CD4-positive, alpha-beta T cell treated with Interleukin-4 for 1 hour (primary cell): ENCODE measurements at regions not wholly inside any gene's neighbourhood (a gene's known extent, or its start where the extent isn't known, plus 50 kb on each side); places are given as distances from the start of the nearest gene placed in this dataset.
"Not testable (repeated sequence)": the region's sequence is repeated elsewhere in the genome, so short reads cannot be mapped to it uniquely, and the experiment has no call there.

Experiments used
- DNase-seq, 2 donors: peaks; one replicate each; pipeline ENCODE4 v3.0.0-alpha.2; 2020 to 2022

DNA sequence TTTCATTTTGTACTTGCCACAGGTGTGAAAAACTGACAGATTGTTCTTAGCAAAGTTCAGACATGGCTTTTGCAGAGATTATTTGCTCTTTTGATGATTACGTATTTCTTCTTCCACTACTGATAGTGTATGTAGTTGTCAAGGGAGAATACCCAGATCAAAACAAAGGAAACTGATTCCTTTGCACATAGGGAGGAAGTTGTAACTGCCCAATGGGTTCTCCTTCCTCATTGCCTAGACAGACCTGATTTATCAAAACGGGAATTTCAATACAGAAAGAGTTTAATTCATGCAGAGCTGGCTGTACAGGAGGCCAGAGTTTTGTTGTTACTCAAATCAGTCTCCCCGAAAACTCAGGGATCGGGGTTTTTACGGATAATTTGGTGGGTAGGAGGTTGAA lies 214.7 kb downstream of the BCAS1 start:
- no peak for DNase-seq

DNA sequence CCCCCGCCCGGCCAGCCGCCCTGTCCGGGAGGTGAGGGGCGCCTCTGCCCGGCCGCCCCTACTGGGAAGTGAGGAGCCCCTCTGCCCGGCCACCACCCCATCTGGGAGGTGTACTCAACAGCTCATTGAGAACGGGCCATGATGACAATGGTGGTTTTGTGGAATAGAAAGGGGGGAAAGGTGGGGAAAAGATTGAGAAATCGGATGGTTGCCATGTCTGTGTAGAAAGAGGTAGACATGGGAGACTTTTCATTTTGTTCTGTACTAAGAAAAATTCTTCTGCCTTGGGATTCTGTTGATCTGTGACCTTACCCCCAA lies 215.8 kb downstream of the BCAS1 start:
- DNase-seq, result not testable (repeated sequence)

DNA sequence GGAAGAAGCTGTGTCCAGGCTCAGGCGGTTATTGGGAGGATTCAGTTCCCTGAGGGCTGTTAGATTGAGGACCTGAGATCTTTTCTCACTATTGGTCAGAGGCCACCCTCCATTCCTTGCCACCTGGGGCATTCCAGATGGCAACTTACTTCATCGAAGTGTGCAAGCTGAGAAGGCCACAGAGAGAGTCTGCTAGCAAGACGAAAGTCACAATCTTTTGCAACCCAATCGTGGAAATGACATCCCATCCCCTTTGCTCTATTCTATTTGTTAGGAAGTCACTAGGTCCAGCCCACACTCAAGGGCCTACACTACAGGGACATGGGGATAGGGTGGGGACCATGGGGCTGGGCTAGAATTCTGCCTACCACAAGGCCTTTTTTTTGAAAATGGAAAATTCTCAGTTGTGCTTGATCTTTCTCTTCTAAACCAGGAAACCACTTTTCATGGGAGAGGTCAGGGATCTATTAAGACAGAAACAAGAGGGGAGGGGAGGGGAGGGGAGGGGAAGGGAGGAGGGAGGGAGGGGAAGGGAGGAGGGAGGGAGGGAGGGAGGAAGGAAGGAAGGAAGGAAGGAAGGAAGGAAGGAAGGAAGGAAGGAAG lies 217.2 kb downstream of the BCAS1 start:
- DNase-seq, result no peak

DNA sequence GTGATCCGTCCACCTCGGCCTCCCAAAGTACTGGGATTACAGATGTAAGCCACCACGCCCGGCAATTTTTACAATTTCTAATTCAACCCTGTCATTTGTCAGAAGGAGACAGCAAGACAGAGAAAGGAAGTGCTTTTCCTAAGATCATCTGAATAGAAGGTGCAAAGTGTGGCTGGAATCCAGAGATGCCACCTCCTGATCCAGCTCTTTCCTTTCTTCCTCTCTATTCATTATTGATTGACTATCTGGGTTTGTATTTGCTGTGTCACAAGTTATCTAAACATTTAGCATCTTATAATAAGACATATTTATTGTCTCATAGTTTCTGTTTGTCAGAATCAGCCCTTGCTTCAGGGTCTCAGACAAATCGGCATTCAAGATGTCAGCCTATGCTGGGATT lies 217.7 kb downstream of the BCAS1 start:
- no peak for DNase-seq

DNA sequence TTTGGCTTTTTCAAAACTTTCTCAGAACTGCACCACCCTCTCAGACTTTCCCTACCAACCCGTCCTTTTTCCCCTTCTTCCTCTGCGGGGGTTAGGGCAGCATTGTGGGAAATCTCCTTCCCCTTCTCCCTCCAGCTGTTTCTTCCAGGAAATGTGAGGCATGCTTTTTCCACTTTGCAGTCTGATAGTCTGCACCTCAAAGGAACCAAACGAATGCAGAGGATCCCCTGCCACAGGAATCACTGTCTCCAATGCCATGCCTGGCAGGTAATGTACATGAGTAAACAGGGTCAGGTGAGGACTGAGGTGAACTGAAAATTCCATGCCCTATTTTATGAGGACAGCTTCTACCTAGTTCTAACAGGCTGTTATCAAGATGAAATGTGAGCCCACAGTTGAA lies 218.4 kb downstream of the BCAS1 start:
- no peak for DNase-seq

DNA sequence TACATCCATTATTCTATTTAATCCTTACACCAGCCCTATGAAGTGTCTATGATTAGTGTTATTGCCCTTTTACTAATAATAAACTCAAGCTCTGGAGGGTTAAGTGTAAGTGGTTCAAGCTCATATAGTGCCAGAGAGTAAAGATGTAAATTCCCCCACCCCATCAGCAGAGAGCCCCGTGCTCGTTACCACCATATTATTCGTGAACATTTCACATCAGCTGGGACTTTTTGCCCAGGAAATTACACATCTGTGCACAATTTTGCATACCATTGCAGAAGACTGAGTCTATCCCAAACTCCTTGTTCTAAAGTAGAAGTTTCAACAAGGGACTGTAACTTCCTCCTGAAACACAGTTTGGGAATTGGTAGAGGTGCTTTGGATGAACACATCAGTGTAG lies 220.1 kb downstream of the BCAS1 start:
- DNase-seq, result no peak

DNA sequence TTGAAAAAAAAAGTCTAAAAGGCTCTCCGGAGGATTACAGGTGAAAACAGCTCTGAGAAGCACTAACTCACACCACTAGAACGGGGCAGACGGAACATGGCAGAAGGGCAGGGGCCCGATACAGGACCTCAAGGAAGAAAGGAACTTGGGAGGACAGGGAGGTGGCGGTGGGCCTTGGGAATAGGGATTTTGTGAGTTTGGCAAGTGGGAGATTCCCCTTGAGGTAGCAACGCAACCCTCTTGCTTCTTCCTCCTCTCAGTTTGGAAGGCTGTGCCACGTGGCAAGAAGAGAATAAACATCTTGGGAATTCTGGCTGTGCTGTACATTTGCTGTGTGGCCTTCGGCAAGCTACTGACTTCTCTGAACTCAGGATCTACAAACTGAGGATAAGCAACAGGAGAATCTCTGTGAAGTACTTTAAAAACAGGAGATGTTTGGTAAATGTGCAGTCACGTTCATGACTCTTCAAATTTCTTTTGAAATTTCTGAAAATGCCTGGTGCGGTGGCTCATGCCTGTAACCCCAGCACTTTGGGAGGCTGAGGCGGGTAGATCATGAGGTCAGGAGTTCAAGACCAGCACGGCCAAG lies 220.8 kb downstream of the BCAS1 start:
- no peak for DNase-seq

DNA sequence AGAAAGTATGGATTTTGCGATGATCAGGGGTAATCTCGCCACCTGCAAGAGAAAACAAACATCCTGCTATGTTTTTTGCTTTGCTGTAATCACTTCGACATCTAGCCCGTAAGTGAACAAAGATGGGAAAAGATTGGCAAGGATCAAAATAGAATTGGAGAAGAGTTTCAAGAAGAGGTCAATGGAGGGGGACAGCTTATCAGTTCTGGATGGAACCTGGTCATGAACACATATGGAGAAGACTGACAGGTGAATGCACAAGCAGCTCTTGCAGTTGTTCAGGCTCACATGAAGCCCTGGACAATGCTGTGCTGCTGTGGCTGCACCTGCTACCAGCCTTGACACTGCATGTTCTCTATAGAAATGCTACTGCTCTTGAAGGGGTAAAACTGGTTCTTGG lies 222.1 kb downstream of the BCAS1 start:
- no peak for DNase-seq

DNA sequence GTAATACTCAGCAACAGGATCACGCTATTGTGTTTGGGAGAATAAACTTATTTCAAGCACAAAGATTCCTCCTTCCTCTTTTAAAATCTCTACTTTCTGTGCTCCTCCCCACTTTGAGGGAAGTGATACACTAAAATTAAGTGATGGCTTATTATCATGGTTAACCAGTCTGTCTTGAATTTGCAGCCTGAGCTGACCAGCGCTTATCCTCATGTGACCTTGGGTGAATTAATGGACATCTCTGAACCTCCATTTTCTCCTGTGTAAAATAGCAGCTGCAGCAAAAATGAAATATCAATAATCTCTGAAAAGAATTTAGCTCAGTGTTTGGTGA lies 222.6 kb downstream of the BCAS1 start:
- no peak for DNase-seq

DNA sequence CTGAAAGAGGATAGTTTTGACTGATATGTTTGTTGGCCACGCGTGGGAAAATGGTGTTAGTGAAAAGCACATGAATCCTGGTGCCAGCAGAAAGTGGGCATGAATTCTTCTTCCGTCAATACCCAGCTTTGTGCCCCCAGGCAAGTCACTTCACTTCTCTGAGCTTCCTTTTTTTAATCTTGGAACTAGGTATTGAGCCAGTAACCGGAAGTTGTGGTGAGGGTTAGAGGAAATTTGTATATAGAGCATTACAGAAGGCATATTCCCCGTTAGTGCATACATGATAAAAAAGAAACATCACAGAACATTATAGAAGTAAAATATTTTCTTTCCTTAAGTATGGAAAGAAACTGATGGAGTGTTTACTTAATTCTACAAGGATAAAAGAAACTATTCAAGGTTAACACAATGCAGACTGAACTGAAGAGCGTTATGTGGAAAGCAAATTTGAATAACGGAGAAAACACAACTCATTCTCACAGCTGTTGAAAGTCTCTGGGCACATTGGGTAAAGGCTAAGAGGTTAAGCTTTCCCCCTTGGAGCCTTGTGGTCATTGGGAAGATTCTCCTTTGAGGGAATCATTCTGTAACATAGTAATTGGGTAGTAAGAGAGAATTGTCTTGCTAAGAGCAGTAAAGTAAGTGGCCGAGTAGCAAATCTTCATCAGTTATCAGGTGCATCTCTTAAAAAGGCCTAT lies 223.1 kb downstream of the BCAS1 start:
- DNase-seq, result no peak

DNA sequence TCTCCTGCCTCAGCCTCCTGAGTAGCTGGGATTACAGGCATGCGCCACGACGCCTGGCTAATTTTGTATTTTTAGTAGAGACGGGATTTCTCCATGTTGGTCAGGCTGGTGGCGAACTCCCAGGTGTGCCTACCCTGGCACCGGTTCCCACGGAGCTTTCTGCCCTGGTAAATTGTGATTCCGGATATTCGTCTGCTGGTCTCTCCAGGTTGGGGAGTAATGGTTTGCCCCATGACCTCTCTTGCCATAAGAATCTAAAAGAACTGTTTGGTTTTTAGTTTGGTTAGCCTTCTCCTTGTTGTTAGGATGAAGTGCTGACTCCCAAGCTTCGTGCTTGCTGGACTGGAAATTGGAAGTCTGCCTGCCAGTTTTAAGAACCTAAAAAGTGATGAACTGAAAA lies 223.8 kb downstream of the BCAS1 start:
- no peak for DNase-seq

DNA sequence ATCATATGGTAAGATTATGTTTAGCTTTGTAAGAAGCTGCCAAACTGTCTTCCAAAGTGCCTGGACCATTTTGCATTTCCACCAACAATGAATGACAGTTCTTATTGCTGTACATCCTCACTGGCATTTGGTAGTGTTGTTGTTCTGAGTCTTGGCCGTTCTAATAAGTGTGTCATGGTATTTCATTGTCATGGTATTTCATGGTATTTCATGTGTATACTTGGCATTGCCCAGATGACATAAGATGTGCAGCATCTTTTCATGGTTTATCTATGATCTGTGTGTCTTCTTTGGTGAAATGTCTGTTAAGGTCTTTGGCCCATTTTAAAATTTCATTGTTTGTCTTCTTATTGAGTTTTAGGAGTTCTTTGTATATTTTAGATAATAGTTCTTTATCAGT lies 224.4 kb downstream of the BCAS1 start:
- no peak for DNase-seq

DNA sequence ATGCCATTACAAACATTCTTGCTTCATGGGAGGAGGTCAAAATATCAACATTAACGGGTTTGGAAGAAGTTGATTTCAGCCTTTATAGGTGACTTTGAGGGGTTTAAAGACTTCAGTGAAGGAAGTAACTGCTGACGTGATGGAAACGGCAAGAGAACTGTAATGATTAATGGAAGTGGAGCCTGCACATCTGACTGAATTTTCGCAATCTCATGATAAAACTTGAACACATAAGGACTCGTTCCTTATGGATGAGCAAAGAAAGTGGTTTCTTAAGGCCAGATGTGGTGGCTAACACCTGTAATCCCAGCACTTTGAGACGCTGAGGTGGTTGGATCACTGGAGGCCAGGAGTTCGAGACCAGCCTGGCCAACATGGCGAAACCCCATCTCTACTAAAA lies 226.1 kb downstream of the BCAS1 start:
- DNase-seq, result no peak

DNA sequence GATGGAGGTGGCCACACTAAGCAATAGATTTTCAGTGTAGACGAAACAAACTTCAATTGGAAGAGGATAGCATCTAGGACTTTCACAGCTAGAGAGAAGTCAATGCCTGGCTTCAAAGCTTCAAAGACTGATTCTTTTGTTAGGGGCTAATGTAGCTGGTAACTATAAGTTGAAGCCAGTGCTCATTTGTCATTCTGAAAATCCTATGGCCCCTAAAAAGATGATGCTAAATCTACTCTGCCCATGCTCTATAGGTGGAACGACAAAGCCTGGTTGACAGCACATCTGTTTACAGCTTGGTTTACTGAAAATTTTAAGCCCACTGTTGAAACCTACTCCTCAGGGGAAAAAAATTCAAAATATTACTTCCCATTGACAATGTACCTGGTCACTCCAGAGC lies 226.7 kb downstream of the BCAS1 start:
- DNase-seq, result no peak

DNA sequence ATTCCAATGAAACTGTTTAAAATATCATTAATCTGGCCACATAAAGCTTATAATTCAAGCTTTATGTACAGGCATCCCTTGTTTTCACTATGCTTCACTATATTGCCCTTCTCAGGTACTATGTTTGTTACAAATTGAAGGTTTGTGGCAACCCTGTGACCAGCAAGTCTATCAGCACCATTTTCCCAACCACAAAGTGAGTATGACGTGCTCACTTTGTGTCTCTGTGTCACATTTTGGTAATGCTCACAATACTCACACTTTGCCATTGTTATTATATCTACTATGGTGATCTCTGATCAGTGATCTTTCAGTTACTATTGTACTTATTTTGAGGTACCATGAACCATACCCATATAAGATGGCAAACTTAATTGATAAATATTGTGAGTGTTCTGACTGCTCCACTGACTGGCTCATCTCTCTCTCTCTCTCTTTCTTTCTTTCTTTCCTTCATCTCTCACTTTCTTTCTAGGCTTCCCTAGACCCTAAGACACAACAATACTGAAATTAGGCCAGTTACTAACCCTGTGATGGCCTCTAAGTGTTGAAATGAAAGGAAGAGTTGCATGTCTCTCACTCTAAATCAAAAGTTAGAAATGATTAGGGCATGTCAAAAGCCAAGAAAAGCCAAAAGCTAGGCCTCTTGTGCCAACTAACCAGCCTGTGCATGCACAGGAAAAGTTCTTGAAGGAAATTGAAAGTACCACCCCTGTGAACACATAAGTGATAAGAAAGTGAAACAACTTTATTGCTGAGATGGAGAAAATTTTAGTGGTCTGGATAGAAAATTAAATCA lies 227.9 kb downstream of the BCAS1 start:
- peak; percentile 44 to 63 for DNase-seq

DNA sequence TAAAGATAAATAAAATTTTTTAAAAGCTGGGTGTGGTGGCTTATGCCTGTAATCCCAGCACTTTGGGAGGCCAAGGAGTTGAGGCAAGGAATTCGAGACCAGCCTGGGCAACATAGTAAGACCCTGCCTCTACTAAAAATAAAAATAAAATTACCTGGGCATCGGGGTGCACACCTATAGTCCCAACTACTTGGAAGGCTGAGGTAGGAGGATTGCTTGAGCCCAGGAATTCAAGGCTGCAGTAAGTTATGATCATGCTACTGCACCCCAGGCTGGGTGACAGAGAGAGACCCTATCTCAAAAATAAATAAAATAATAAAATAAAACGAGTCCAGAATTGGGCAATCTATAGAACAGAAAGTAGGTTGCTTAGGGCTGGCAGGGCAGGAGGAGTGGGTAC lies 228.7 kb downstream of the BCAS1 start:
- no peak for DNase-seq

DNA sequence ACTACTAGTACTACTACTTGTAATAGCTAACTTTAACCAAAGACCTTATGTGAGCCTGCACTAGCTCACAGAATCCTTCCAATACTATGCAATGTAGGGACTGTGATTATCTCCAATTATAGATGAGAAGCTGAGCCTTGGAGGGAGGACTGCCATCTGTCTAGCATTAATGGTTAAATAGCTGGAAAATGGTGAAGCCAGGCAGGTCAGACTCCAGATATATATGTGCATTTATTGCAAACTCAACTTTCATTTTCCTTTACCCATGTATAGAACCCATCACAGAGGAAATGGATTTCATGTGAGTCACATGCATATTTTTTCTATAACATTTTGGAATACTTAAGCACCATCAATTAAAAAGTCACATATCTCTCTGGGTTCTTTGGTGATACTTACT lies 229.9 kb downstream of the BCAS1 start:
- no peak for DNase-seq

DNA sequence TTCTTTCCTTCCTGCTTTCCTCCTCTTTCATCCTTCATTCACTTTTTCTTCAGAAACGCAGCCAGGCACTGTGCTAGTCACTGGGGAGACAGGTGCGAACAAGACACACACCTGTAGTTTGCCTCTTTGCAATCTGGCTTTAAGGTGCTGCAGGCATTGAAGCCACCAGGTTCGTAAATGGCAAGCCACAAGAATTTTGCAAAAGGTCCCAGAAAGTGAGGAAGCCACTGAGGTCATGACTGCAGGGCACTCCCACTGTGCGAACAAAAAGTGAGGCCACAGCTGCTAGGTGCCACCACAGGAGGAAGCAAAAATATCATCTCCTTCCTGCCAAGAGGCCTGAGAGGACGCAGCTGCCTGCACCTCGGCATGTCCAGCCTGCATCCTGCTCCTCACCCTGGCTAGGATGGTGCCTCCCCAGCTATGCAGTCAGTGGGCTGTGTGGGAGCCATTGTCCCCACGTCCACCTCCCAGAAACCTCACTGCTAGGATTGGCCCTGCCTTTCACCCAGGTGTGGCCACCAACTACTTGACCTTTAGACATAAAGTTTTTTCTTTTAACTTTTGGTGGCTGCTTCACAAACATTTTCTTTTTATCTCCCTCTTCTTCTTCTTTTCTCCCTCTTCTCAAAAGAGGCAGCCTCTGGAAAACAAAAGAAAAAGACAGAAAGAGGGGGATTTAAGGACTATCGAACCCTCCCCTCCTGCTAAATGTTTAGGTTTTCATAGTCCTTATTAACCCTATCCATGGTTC lies 230.8 kb downstream of the BCAS1 start:
- DNase-seq, result peak; percentile 75 to 82

DNA sequence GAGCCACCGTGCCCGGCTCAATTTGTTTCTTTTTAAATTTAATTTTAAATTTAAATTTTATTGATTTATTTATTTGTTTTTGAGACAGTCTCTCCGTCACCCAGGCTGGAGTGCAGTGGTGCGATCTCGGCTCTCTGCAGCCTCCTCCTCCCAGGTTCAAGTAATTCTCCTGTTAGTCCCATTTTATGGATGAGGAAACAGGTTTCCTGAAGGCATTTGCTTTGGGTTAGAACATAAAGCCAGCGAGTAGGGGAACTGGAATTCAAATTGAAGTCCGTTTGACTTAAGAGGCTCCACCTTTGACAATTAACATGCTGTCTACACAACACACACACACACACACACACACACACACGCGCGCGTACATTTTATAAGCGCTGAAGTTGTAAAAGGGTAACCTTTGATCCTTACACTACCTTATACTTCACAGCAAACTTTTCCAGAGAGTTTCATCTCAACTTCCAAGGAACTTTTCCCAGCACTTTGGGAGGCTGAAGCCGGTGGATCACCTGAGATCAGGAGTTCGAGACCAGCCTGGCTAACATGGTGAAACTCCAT lies 232.0 kb downstream of the BCAS1 start:
- no peak for DNase-seq

DNA sequence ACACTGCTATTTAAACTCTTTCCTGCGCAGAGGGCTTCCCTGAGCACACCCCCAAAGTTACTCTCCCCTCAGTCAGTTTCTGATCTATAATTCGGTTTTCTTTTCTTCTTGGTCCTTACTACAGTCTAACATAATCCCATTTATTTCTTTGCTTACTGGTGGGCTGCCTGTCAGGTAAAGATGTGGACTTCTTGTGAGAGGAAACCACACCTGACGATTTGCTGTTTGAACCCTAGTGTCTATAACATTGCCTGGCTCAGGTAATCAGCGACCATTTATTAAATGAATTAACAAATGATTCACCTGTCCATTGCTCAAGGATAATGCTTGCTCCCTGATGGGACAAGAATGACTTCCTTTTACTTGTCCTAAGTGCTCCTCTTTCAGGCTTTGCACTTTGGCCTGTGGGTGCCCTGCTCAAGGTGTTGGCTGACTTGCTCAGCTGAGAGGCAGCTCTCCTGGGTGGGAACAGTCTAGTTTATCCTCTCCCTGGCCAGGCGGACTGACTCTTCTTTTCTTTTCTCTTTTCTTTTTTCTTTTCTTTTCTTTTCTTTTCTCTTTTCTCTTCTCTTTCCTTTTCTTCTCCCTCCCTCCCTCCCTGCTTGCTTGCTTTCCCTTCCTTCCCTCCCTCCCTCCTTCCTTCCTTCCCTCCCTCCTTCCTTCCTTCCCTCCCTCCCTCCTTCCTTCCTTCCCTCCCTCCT lies 233.1 kb downstream of the BCAS1 start:
- DNase-seq, result no peak

DNA sequence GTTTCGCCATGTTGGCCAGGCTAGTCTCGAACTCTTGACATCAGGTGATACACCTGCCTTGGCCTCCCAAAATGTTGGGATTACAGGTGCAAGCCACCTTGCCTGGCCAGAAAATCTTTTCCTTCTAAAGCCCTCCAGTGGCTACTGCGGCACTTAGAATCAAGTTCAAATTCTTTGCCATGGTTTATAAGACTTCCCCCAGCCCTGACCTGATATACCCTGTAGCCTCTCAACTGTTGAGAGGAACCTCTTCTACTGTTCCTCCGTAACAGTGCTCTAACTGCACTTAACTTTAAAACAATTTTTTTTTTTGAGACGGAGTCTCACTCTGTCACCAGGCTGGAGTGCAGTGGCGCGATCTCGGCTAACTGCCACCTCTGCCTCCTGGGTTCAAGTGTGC lies 235.6 kb downstream of the BCAS1 start:
- DNase-seq, result no peak

DNA sequence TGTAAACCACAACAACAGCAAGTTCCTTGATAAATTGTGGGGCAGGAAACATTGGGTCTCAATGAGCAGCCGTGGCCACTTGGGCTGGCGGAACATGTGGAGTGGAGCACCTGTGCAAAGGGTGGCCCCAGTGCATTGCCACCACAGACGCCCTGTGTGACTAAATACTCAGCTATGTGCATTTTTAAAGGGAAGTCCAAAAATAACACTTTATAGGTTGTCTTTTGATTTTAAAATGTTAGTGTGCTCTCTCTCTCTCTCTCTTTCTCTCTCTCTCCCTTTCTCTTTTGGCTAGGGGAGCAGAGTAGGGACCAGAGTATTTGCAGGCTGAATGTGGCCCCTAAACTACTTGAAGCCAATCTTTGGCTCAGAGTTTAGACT lies 236.3 kb downstream of the BCAS1 start:
- DNase-seq, result peak in 1 of 2 donors; percentile 54
